HEK293T (cell line): ENCODE measurements at regions not wholly inside any gene's neighbourhood (a gene's known extent, or its start where the extent isn't known, plus 50 kb on each side); places are given as distances from the start of the nearest gene placed in this dataset.

Source experiments
- BHLHE40 ChIP-seq: fragments of 450-650 bp; IDR thresholded peaks from 2 replicates; pipeline ENCODE4 v1.6.1; 2016; ENCODE audit warnings: mild to moderate bottlenecking, moderate library complexity, borderline replicate concordance
- CTBP1 ChIP-seq: fragments of 450-650 bp; IDR thresholded peaks from 2 replicates; pipeline ENCODE4 v1.6.1; 2016; ENCODE audit warnings: borderline replicate concordance
- FOXA1 ChIP-seq: fragments of 450-650 bp; IDR thresholded peaks from 2 replicates; pipeline ENCODE4 v1.6.1; 2016; ENCODE audit warnings: mild to moderate bottlenecking
- FOXM1 ChIP-seq: fragments of 450-650 bp; IDR thresholded peaks from 2 replicates; pipeline ENCODE4 v1.6.1; 2017; ENCODE audit warnings: mild to moderate bottlenecking, borderline replicate concordance
- L3MBTL2 ChIP-seq: fragments of 450-650 bp; conservative IDR thresholded peaks from 2 replicates; pipeline ENCODE4 v1.6.1; 2016; ENCODE audit warnings: mild to moderate bottlenecking
- SP1 ChIP-seq: fragments of 450-650 bp; IDR thresholded peaks from 2 replicates; pipeline ENCODE4 v1.6.1; 2017
- SUZ12 ChIP-seq: fragments of 450-650 bp; IDR thresholded peaks from 2 replicates; pipeline ENCODE4 v1.6.1; 2016; ENCODE audit warnings: mild to moderate bottlenecking
- TARDBP ChIP-seq: fragments of 450-650 bp; IDR thresholded peaks from 2 replicates; pipeline ENCODE4 v1.6.1; 2016

- no peak for TF ChIP-seq SUZ12
- TF ChIP-seq TARDBP = no peak
- TF ChIP-seq SP1 = no peak
- no peak for TF ChIP-seq FOXA1
- no peak for TF ChIP-seq CTBP1
- no peak for TF ChIP-seq FOXM1
- no peak for TF ChIP-seq BHLHE40
- no peak for TF ChIP-seq L3MBTL2
These were observed 252.5 kb downstream of the PTEN start for GRCh38 chr10:88115968-88116367.
